ENCODE measurements at regions not wholly inside any gene's neighbourhood (a gene's known extent, or its start where the extent isn't known, plus 50 kb on each side); places are given as distances from the start of the nearest gene placed in this dataset.

- FAIRE-seq (no peak), DNase-seq (ENCODE audit: low read depth, low spot score) (no peak)
- Histone ChIP-seq H3K4me2 (ENCODE audit: insufficient read depth, low read length) (no peak overlapping the region), H2AFZ (ENCODE audit: low read depth, low read length) (no peak overlapping the region), H3K36me3 (ENCODE audit: control insufficient read depth in 2 of 2, extremely low read depth in 1 of 2, insufficient read depth in 2 of 2, low read length in 2 of 2) (no peaks in the 10 kb centered on the region), H3K79me2 (ENCODE audit: control insufficient read depth, insufficient read depth, low read length) (no peaks in the 10 kb centered on the region), H3K9ac (replicated peaks; ENCODE audit: extremely low read depth, insufficient read depth, low read length) (no peak overlapping the region), H3K4me1 (ENCODE audit: control insufficient read depth, extremely low read depth, insufficient read depth, low read length) (peaks cover 46% of the 10 kb centered on the region), H3K4me3 (replicated peaks in 1 of 3; ENCODE audit: insufficient read depth in 1 of 3, low read depth in 1 of 3, low read length in 3 of 3) (no peak overlapping the region), H3K27ac (ENCODE audit: insufficient read depth, low read depth, low read length) (no peak overlapping the region), H3K9me1 (replicated peaks; ENCODE audit: control insufficient read depth, extremely low read depth, insufficient read depth, low read length) (no peaks in the 10 kb centered on the region), H4K20me1 (replicated peaks; ENCODE audit: control insufficient read depth, extremely low read depth, insufficient read depth, low read length) (no peaks in the 10 kb centered on the region), H3K9me3 (replicated peaks; ENCODE audit: control insufficient read depth, insufficient read depth, low read length) (no peaks in the 10 kb centered on the region), H3K27me3 (ENCODE audit: control insufficient read depth in 2 of 2, insufficient read depth in 2 of 2, low read length in 2 of 2) (no peaks in the 10 kb centered on the region)
- dilution Hi-C loops (cut with MboI; ENCODE audit: extremely low pct_ligation_motif_present, low sequenced_read_pairs): no loop called here
- ChIA-PET POLR2A (no interaction called here), CTCF (interaction anchor here (1.0 to 1.8 kb wide), 3 partner anchors 26 to 198 kb away, joined by 4 read pairs; no protein-coding TSS in a partner anchor)
- BruUV-seq (replicated peaks): no TSS peak
- no peak for TF ChIP-seq GATA2 (IDR thresholded peaks at IDR 0.05; ENCODE audit: insufficient read depth, insufficient read length, low read depth, low read length)
- intact Hi-C loops (cut with micrococcal nuclease): loop anchor here (5.0 kb wide), 1 partner anchor 36 kb away; no protein-coding TSS in a partner anchor
These were observed 67.2 kb downstream of the MCFD2 start for GRCh38 chr2:46848447-46848846.

GRCh38 chr2:46847726-46848412, 67.7 kb downstream of the MCFD2 start:
- intact Hi-C loops (cut with micrococcal nuclease) (loop anchor here (5.0 kb wide), 1 partner anchor 36 kb away; no protein-coding TSS in a partner anchor), dilution Hi-C loops (cut with MboI; ENCODE audit: extremely low pct_ligation_motif_present, low sequenced_read_pairs) (no loop called here)
- Histone ChIP-seq H3K9me1 (replicated peaks; ENCODE audit: control insufficient read depth, extremely low read depth, insufficient read depth, low read length) (no peaks in the 10 kb centered on the region), H4K20me1 (replicated peaks; ENCODE audit: control insufficient read depth, extremely low read depth, insufficient read depth, low read length) (no peaks in the 10 kb centered on the region), H3K27ac (ENCODE audit: insufficient read depth, low read depth, low read length) (peak overlapping the region; percentile 16), H3K4me1 (ENCODE audit: control insufficient read depth, extremely low read depth, insufficient read depth, low read length) (peaks cover 46% of the 10 kb centered on the region), H3K4me2 (ENCODE audit: insufficient read depth, low read length) (no peak overlapping the region), H2AFZ (ENCODE audit: low read depth, low read length) (peak overlapping the region; percentile 46), H3K4me3 (replicated peaks in 1 of 3; ENCODE audit: insufficient read depth in 1 of 3, low read depth in 1 of 3, low read length in 3 of 3) (no peak overlapping the region), H3K36me3 (ENCODE audit: control insufficient read depth in 2 of 2, extremely low read depth in 1 of 2, insufficient read depth in 2 of 2, low read length in 2 of 2) (no peaks in the 10 kb centered on the region), H3K27me3 (ENCODE audit: control insufficient read depth in 2 of 2, insufficient read depth in 2 of 2, low read length in 2 of 2) (no peaks in the 10 kb centered on the region), H3K79me2 (ENCODE audit: control insufficient read depth, insufficient read depth, low read length) (no peaks in the 10 kb centered on the region), H3K9me3 (replicated peaks; ENCODE audit: control insufficient read depth, insufficient read depth, low read length) (no peaks in the 10 kb centered on the region), H3K9ac (replicated peaks; ENCODE audit: extremely low read depth, insufficient read depth, low read length) (no peak overlapping the region)
- FAIRE-seq: no peak
- TF ChIP-seq MYC (IDR thresholded peaks at IDR 0.05; ENCODE audit: low read depth, low read length): no peak
- TF ChIP-seq CTCF (IDR thresholded peaks at IDR 0.05; ENCODE audit: extremely low read depth in 1 of 2, insufficient read depth in 1 of 2, low read depth in 1 of 2, low read length in 2 of 2): no peak
- TF ChIP-seq EZH2 (IDR thresholded peaks at IDR 0.05; ENCODE audit: borderline replicate concordance, low read depth, low read length, severe bottlenecking): no peak
- no peak for TF ChIP-seq FOS (IDR thresholded peaks at IDR 0.05; ENCODE audit: borderline replicate concordance, insufficient read depth, low read length)
- no peak for TF ChIP-seq GATA2 (IDR thresholded peaks at IDR 0.05; ENCODE audit: insufficient read depth, insufficient read length, low read depth, low read length)
- no peak for TF ChIP-seq POLR2A (IDR thresholded peaks at IDR 0.05; ENCODE audit: low read depth, low read length)
- no peak for TF ChIP-seq JUN (IDR thresholded peaks at IDR 0.05; ENCODE audit: borderline replicate concordance, insufficient read depth, insufficient read length, low read depth)
- TF ChIP-seq MAX (IDR thresholded peaks at IDR 0.05; ENCODE audit: insufficient read depth, insufficient read length): no peak
- no peak for TF ChIP-seq POLR2AphosphoS5 (IDR thresholded peaks at IDR 0.05; ENCODE audit: insufficient read depth, low read depth, low read length)
- BruUV-seq (replicated peaks): no TSS peak
- CTCF ChIA-PET: interaction anchor here (1.0 to 1.8 kb wide), 3 partner anchors 27 to 198 kb away, joined by 4 read pairs; no protein-coding TSS in a partner anchor
- no peak for DNase-seq (ENCODE audit: low read depth, low spot score)
- POLR2A ChIA-PET: no interaction called here
